ENCODE measurements at regions not wholly inside any gene's neighbourhood (a gene's known extent, or its start where the extent isn't known, plus 50 kb on each side); places are given as distances from the start of the nearest gene placed in this dataset.

DNA sequence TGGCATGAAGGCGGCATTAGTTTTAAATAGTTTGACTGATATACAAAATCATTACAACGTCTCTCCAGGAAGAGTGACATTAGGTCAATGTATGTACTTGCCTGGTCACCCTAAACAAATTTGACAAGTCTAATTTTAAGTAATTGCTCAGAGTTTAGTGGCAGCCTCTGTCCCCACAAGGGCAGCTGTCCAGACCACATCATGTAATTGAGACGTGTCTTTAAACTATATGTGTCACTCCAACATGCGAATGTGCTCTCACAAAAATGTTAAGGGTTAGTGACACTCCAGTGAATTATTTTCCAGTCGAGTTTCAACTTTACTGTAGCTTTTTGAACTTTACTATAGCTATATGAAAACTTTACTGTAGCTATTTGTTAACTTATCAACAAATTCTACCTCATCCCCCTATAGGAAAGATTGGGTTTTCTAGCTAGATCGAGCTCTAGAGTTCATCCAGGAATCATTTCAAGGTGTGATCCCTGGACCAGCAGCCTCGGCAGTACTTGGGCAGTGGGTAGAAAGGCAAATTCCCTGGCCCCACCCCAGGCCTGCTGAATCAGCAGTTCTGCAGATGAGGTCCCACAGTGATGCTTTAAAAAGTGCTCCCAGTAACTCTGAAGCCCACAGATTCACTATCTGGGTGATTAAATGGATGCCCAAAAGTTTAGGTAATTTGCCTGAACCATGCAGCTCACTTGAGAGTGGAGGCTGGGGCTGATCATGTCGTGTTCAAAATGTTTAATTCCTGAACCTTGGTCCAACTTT lies 66.4 kb upstream of the POU3F3 start:
- DNase-seq: no peak

DNA sequence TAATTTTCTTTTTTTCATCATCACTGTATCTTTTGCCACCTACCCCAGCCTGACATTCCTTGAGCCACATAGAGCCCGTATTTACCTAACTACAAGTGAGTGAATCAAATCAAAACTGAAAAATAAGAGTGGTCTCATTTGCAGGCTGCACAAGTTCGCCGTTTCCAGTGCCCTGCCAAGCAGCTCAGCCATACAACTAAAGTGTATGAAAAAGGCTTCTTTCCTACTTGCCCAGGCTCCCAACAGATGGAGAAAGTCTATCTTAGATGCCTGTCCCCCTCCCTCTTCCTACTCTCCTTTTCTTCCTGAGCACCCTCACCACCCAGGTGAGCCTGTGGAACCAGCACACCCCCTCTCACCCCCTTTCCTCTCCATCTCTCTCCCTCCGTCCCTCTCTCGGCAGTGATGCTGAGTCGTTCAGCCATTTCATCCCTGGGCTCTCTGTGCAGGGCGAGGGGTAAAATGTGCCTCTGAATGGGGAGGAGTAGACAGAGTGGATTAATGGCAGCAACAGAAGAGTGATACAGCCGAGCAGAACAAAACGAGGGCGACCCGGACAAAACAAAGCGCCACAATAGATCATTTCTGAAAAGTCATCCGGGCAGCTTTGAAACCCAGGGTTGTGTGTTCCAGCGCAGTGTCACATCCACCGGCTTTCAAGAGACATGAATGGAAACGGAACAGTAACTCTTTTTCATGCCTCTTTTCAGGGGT lies 65.0 kb upstream of the POU3F3 start:
- DNase-seq: no peak

DNA sequence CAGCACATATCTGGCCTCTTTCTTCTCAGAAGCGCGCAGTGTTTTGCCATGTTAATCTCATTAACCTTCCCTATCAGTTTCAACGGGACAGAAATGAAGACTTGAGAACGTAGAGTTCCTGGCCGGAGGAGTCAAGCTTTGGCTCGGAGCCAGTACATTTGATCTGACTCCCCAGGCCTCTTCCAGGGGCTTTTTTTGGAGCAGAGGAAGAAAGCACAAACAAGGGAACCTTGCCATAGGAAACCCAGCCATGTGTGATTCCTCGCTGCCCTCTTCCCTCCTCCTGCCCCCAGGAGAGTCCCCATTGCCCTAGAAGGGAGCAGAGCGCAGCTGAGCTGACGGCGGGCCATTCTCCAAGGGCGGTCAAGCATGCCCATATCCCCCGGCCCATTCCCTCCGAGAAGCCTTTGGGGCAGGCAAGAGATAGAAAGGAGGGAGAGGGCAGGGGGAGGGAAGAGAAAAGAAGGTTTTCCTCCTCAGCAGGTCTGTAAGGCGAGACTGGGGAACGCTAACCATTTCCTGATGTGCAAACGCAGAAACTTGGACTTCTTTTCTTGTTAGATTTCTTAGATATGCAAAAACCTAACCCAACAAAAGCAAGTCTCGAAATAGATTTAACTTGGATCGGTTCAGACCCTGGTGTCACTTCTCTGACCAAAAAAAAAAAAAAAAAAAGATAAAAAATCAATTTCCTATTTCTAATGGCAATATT lies 63.7 kb upstream of the POU3F3 start:
- DNase-seq: no peak

DNA sequence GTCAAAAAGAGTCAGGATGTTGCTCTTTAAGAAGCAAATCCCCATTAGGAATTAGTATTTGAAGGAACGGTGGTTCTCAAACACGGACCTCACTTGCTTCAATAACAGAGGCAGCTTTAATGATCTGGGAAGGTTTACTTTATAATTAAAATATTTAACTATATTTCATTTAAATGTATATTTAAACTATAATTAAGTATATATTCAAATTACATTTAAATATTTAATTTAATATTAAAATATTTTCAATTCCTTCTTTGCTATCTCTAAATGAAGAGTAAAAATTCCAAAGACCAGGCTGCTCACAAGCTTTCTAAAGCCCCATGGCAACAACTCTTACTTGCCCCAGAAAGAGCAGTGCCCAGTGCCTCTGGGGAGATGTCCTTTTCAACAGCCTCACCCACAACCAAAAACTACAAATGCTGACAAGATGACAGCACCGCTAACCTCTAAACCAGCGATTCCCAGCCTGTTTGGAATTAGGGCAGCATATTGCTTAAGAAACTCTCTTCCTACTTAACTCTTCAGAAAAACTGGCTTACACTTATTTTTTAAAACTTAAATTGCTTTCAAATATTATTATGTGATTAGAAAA lies 62.9 kb upstream of the POU3F3 start:
- no peak for DNase-seq

DNA sequence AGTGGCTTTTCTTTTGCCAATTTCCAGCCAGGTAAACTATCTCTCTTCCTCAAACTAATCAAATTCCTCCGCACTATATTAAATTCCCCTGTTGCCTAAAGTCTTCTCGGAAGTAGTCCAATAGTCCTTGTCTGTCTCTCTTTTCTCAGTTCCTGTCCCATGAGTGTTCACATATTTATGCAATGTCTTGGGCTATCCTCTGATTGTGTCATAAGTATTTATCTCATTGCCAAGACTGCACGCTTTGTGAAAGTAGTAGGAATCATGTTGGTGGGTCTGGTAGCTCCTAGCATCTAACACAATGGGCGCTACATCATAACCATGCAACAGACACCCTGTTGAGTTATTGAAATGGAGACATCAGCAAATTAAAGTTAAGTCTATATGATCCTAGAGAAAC lies 59.9 kb upstream of the POU3F3 start:
- no peak for DNase-seq

DNA sequence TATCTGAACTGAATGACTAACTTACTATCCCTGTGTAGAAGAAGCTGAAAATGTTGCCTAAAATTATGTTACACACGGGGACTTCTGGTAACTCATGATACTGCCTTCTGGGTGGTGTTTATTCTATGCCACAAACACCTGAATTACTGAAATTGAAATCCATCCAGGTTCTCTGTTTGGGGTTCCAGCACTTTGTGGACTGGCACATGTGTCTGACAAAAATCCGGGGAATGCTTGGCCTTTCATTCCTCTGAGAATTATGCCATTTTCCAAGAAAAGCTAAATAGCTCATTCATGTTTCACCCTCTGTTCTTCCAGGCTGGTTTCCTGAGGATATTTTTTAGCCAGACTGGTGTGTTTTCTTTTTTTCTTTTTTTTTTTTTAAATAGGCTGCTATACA lies 59.5 kb upstream of the POU3F3 start:
- no peak for DNase-seq

Measured in Kasumi-1 (cell line).